HAP-1 (cell line): ENCODE measurements at regions not wholly inside any gene's neighbourhood (a gene's known extent, or its start where the extent isn't known, plus 50 kb on each side); places are given as distances from the start of the nearest gene placed in this dataset.

Source experiments
- DNase-seq, 2 experiments: peaks; one replicate each; pipeline ENCODE4 v3.0.0-alpha.2; 2016 to 2020; ENCODE audit warnings: low spot score in 2 of 2
- H3K27me3 ChIP-seq: fragments of 250-450 bp; sonication (Bioruptor Pico); 2 replicates; pipeline ENCODE4 v1.5.1; 2020; ENCODE audit warnings: low read depth, mild to moderate bottlenecking, moderate library complexity
- H3K36me3 ChIP-seq: fragments of 250-450 bp; sonication (Bioruptor Pico); replicated peaks from 2 replicates; pipeline ENCODE4 v1.5.1; 2020; ENCODE audit warnings: mild to moderate bottlenecking
- H3K4me1 ChIP-seq: fragments of 250-450 bp; sonication (Bioruptor Pico); 2 replicates; pipeline ENCODE4 v1.5.1; 2020; ENCODE audit warnings: mild to moderate bottlenecking
- H3K4me3 ChIP-seq: fragments of 250-450 bp; sonication (Bioruptor Pico); 2 replicates; pipeline ENCODE4 v1.5.1; 2020; ENCODE audit warnings: mild to moderate bottlenecking, moderate library complexity
- H3K9me3 ChIP-seq: fragments of 250-450 bp; sonication (Bioruptor Pico); 2 replicates; pipeline ENCODE4 v1.5.1; 2020; ENCODE audit warnings: mild to moderate bottlenecking, moderate library complexity
- in situ Hi-C: fragments of 300-500 bp; cut with MboI; formaldehyde crosslinking; loops from 3 replicates; pipeline ENCODE4 v1.14.3; 2020; ENCODE audit warnings: low sequenced_read_pairs, inconsistent platforms, mixed read lengths

DNA sequence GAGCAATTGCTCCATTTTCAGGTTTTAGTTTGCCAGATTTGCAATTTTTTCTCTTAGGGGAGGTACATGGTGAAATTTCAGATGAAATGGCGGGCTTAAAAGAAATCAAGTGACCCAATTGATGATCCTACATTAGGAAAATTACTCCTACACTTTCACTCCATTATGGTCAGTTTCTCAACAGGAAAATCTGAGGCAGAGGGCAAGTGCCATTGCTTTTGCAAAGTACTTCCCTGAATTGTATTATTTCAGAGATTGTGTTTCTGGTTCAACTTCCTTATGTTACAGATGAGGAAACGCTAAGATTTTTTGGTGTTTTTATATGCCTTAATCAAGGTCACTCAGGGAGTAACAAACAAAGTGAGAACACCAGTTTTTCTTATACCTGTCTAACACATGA is 302.2 kb downstream of the ARAP2 start:
- Histone ChIP-seq H3K4me3 (no peak overlapping the region), H3K36me3 (no peaks in the 10 kb centered on the region), H3K4me1 (peaks cover 4% of the 10 kb centered on the region), H3K9me3 (no peaks in the 10 kb centered on the region), H3K27me3 (no peaks in the 10 kb centered on the region)
- in situ Hi-C loops, result no loop called here
- DNase-seq, result no peak

DNA sequence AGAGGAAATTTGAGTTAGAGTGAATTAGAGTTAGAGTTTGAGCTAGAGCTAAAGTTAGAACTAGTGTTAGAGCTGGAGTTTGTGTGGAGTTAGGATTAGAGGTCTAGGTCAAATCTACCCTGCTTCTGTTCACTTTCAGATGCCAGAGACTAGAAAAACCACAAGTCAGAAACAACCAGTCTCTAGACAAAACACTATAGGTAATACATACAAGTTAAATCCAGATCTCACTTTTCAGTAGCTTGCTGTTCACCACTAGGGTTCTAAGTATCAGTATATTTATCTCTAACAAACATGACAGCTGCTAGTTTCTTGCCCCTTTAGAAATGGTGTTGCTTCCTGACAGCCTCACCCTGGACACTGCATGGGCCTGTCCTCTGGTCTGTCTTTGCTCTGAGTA is 300.7 kb downstream of the ARAP2 start:
- Histone ChIP-seq H3K4me1 (peaks cover 4% of the 10 kb centered on the region), H3K27me3 (no peaks in the 10 kb centered on the region), H3K9me3 (no peaks in the 10 kb centered on the region), H3K4me3 (no peak overlapping the region), H3K36me3 (no peaks in the 10 kb centered on the region)
- no peak for DNase-seq
- in situ Hi-C loops, result no loop called here

DNA sequence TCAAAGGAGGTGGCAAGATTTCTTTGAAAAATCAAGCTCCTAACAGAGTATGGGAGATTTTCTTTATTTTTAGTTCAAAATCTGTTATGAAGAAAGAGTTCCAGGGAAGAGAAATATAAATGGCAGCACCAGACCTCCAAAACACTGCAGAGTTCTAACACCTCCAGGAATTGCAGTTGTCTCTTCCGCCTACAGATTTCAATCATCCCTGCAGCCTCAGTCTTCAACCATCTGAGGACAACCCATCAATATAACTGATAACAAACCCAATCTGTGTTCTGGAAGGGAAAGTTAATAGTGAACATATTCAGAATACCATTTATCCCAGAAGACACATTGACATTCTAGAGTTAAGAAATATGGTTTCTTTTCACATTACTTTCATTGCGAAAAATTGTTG is 296.1 kb downstream of the ARAP2 start:
- Histone ChIP-seq H3K27me3 (no peaks in the 10 kb centered on the region), H3K4me1 (no peaks in the 10 kb centered on the region), H3K9me3 (peaks cover 4% of the 10 kb centered on the region; the same call in 1 of the 2 replicates), H3K36me3 (no peaks in the 10 kb centered on the region), H3K4me3 (no peak overlapping the region)
- in situ Hi-C loops, result no loop called here
- DNase-seq, result no peak

DNA sequence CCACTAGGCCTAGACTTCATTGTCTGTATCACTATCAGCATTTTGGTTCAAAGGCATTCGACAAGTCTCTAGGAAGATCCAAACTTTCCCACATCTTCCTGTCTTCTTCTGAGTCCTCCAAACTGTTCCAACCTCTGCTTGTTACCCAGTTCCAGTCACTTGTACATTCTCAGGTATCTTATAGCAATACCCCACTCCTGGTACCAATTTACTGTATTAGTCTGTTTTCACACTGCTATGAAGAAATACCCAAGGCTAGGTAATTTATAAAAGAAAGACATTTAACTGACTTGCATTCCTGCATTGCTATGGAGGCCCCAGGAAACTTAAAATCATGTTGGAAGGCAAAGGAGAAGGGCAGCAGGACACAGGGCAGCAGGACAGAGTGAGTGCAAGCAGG is 293.9 kb downstream of the ARAP2 start:
- H3K36me3 ChIP-seq, result no peaks in the 10 kb centered on the region
- peaks cover 4% of the 10 kb centered on the region; the same call in 1 of the 2 replicates for H3K9me3 ChIP-seq
- no peaks in the 10 kb centered on the region for H3K4me1 ChIP-seq
- in situ Hi-C loops, result no loop called here
- no peaks in the 10 kb centered on the region for H3K27me3 ChIP-seq
- H3K4me3 ChIP-seq, result no peak overlapping the region
- DNase-seq, result no peak

- H3K36me3 ChIP-seq, result no peaks in the 10 kb centered on the region
- no peak for DNase-seq
- in situ Hi-C loops, result no loop called here
- H3K9me3 ChIP-seq, result peaks cover 4% of the 10 kb centered on the region; the same call in 1 of the 2 replicates
- no peak overlapping the region for H3K4me3 ChIP-seq
- no peaks in the 10 kb centered on the region for H3K27me3 ChIP-seq
- H3K4me1 ChIP-seq, result no peaks in the 10 kb centered on the region
Observed at GRCh38 chr4:35952751-35953150, 291.6 kb downstream of the ARAP2 start.

- in situ Hi-C loops, result no loop called here
- DNase-seq, result no peak
- H3K9me3 ChIP-seq, result no peaks in the 10 kb centered on the region
- H3K36me3 ChIP-seq, result no peaks in the 10 kb centered on the region
- H3K27me3 ChIP-seq, result no peaks in the 10 kb centered on the region
- H3K4me3 ChIP-seq, result no peak overlapping the region
- no peaks in the 10 kb centered on the region for H3K4me1 ChIP-seq
Observed at GRCh38 chr4:35963383-35963782, 280.9 kb downstream of the ARAP2 start.

DNA sequence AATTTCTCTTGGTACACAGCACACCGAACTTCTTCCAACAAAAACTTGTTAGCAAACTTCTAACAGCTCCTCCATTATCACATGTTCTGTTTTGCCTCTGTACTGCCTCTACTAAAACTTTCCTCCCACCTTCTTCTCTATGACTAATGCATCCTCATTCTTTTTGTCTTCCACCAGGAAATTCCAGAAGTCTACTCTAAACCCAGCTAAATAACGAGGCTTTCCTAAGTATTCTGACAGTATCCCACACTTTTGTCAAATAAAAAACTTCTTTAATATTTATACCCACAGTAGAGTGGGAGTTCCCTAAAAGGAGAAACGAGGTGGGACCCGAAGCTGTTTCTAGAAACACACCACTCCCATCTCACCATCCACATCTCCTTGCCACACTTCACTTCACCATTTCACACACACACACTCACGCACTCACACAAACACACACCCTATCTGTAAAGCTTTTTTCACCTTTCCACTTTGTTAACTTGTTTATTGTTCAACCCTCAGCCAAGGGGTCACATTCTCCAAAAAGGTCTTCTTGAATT is 280.3 kb downstream of the ARAP2 start:
- Histone ChIP-seq H3K9me3 (no peaks in the 10 kb centered on the region), H3K27me3 (no peaks in the 10 kb centered on the region), H3K4me1 (no peaks in the 10 kb centered on the region), H3K36me3 (no peaks in the 10 kb centered on the region), H3K4me3 (no peak overlapping the region)
- in situ Hi-C loops, result no loop called here
- no peak for DNase-seq

DNA sequence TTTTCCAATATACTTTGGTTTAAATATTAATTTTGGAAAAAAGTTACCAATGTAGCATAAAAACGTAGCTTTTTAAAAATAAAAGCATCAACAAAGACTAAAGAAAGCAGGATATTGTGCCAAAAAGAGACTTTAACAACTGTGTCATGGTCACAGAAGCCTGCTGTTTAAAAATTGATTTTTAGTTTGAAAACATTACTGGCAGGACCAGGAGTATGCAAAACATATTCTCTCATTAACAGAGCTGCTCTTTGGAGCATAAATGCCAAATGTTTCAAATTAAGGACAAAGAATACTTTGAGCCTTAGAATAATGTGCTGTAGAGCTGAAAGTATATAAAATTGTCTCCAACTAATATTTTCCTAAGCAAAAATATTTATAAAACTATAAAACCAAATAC is 279.0 kb downstream of the ARAP2 start:
- Histone ChIP-seq H3K36me3 (no peaks in the 10 kb centered on the region), H3K4me1 (no peaks in the 10 kb centered on the region), H3K27me3 (no peaks in the 10 kb centered on the region), H3K4me3 (no peak overlapping the region), H3K9me3 (no peaks in the 10 kb centered on the region)
- DNase-seq, result no peak
- in situ Hi-C loops, result no loop called here

- no peaks in the 10 kb centered on the region for H3K4me1 ChIP-seq
- no peaks in the 10 kb centered on the region for H3K36me3 ChIP-seq
- H3K4me3 ChIP-seq, result no peak overlapping the region
- in situ Hi-C loops, result no loop called here
- DNase-seq, result no peak
- H3K27me3 ChIP-seq, result no peaks in the 10 kb centered on the region
- no peaks in the 10 kb centered on the region for H3K9me3 ChIP-seq
Observed at GRCh38 chr4:35966566-35966965, 277.7 kb downstream of the ARAP2 start.

DNA sequence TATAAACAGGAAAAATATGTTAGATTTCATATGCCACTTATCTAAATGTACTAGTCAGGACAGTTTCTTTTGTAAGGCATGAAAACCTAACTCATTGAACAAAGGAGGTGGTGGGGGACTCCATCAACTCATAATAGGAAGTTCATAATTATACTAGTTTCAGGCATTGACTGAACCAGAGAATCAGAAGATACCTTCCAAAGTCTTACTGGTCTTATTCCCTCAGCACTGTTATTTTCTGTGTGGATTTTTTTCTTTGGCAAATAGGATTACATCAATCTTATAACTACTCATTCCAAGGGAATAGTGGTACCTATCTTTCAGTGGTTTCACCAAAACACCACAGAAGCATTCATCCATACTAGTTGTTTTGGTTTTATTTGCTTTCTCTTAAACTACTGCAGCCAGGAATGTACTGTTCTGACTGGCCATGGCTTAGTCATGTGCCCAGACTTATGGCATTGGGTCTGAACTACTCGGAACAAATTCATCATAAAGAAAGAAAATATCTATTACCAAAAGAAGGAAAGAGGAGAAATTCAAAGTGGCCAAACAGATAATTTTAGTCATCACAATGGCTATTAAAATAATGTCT is 273.9 kb downstream of the ARAP2 start:
- in situ Hi-C loops, result no loop called here
- no peak for DNase-seq
- H3K4me1 ChIP-seq, result no peaks in the 10 kb centered on the region
- H3K4me3 ChIP-seq, result no peak overlapping the region
- H3K27me3 ChIP-seq, result no peaks in the 10 kb centered on the region
- no peaks in the 10 kb centered on the region for H3K9me3 ChIP-seq
- H3K36me3 ChIP-seq, result no peaks in the 10 kb centered on the region

GRCh38 chr4:35972814-35973213 is 271.5 kb downstream of the ARAP2 start:
- Histone ChIP-seq H3K27me3 (no peaks in the 10 kb centered on the region), H3K9me3 (no peaks in the 10 kb centered on the region), H3K4me3 (no peak overlapping the region), H3K4me1 (no peaks in the 10 kb centered on the region), H3K36me3 (no peaks in the 10 kb centered on the region)
- in situ Hi-C loops, result no loop called here
- DNase-seq, result no peak

DNA sequence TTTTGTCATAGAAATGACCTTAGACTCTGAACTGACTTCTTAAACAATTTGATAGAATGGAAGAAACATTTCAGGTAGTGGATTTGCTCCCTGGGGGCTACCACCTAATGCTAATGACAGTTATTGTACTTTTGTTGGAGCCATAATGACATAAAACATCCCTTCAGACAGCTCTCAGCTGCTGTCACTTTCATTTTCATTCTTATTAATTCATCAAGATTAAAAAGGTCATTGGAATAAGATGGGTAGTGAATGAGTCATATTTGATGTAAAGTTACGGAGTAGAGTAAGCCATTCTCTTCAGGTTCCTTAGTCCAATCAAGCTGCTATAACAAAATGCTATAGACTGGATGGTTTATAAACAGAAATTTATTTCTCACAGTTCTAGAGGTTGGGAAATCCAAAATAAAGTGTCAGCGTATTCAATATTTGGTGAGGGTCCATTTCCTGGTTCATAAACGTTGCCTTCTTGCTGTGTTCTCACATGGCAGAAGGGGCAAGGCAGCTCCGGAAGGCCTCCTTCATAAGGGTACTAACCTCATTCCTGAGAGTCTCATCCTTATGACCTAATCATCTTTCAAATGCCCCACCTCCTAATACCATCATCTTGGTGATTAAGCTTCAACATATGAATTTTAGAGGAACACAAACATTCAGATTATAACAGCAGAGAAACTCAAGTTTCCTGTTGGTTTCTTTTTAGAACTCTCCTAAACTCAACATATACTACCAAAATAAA is 268.5 kb downstream of the ARAP2 start:
- Histone ChIP-seq H3K4me1 (no peaks in the 10 kb centered on the region), H3K9me3 (no peaks in the 10 kb centered on the region)
- in situ Hi-C loops, result no loop called here

GRCh38 chr4:35978551-35978950 is 265.8 kb downstream of the ARAP2 start:
- H3K9me3 ChIP-seq, result no peaks in the 10 kb centered on the region; the same call in 1 of the 2 replicates
- H3K4me1 ChIP-seq, result peaks cover 5% of the 10 kb centered on the region; the same call in 1 of the 2 replicates
- H3K27me3 ChIP-seq, result no peaks in the 10 kb centered on the region
- in situ Hi-C loops, result no loop called here
- H3K4me3 ChIP-seq, result no peak overlapping the region
- no peaks in the 10 kb centered on the region for H3K36me3 ChIP-seq
- no peak for DNase-seq

More for the DNA sequence above, 268.5 kb downstream of the ARAP2 start:
- Histone ChIP-seq H3K4me3 (no peak overlapping the region), H3K36me3 (no peaks in the 10 kb centered on the region), H3K27me3 (no peaks in the 10 kb centered on the region)
- DNase-seq, result no peak

GRCh38 chr4:35982318-35982717 is 262.0 kb downstream of the ARAP2 start:
- Histone ChIP-seq H3K27me3 (no peaks in the 10 kb centered on the region), H3K4me3 (no peak overlapping the region), H3K9me3 (peaks cover 3% of the 10 kb centered on the region; the same call in 1 of the 2 replicates), H3K36me3 (no peaks in the 10 kb centered on the region), H3K4me1 (peaks cover 13% of the 10 kb centered on the region)
- in situ Hi-C loops, result no loop called here
- no peak for DNase-seq
